H9 (cell line): ENCODE measurements at regions not wholly inside any gene's neighbourhood (a gene's known extent, or its start where the extent isn't known, plus 50 kb on each side); places are given as distances from the start of the nearest gene placed in this dataset.

Experiments
- DNase-seq: peaks from one replicate; pipeline ENCODE4 v3.0.0-alpha.2; 2017
- H2AFZ ChIP-seq: one replicate; pipeline ENCODE4 v1.6.1; 2013; ENCODE audit warnings: mild to moderate bottlenecking, low read length, control low read depth, moderate library complexity
- H2AK5ac ChIP-seq: 2 replicates; pipeline ENCODE4 v1.6.1; 2013; ENCODE audit warnings: low read length, control low read depth, mixed read lengths; ENCODE audit not compliant: insufficient read length
- H2BK120ac ChIP-seq: one replicate; pipeline ENCODE4 v1.6.1; 2013; ENCODE audit warnings: low read depth, mild to moderate bottlenecking, low read length, control low read depth, inconsistent platforms; ENCODE audit not compliant: poor library complexity, severe bottlenecking
- H2BK12ac ChIP-seq: 2 replicates; pipeline ENCODE4 v1.6.1; 2013; ENCODE audit warnings: low read length, control low read depth, mixed read lengths, low read depth; ENCODE audit not compliant: insufficient read length
- H2BK15ac ChIP-seq: 2 replicates; pipeline ENCODE4 v1.6.1; 2013; ENCODE audit warnings: low read depth, low read length, control low read depth
- H2BK20ac ChIP-seq: one replicate; pipeline ENCODE4 v1.6.1; 2013; ENCODE audit warnings: low read depth, mild to moderate bottlenecking, low read length, control low read depth, inconsistent platforms; ENCODE audit not compliant: poor library complexity, severe bottlenecking
- H2BK5ac ChIP-seq: 2 replicates; pipeline ENCODE4 v1.6.1; 2013; ENCODE audit warnings: low read length, control low read depth, mixed read lengths; ENCODE audit not compliant: insufficient read length
- H3K14ac ChIP-seq: 2 replicates; pipeline ENCODE4 v1.6.1; 2013; ENCODE audit warnings: low read length, control low read depth; ENCODE audit not compliant: insufficient read depth
- H3K18ac ChIP-seq: 2 replicates; pipeline ENCODE4 v1.6.1; 2013; ENCODE audit warnings: low read depth, mild to moderate bottlenecking, mixed read lengths, low read length, control low read depth; ENCODE audit not compliant: insufficient read length
- H3K23ac ChIP-seq: 2 replicates; pipeline ENCODE4 v1.6.1; 2013; ENCODE audit warnings: low read length, control low read depth, mixed read lengths, low read depth; ENCODE audit not compliant: insufficient read length
- H3K23me2 ChIP-seq: 2 replicates; pipeline ENCODE4 v1.6.1; 2013; ENCODE audit warnings: low read depth, mild to moderate bottlenecking, mixed read lengths, low read length, control low read depth; ENCODE audit not compliant: insufficient read length, poor library complexity, severe bottlenecking
- H3K27ac ChIP-seq: 2 replicates; pipeline ENCODE4 v1.5.1; 2013; ENCODE audit warnings: low read length, control low read depth, mixed read lengths, low read depth; ENCODE audit not compliant: insufficient read length
- H3K27me3 ChIP-seq: 2 replicates; pipeline ENCODE4 v1.6.1; 2013; ENCODE audit warnings: low read length, control low read depth, inconsistent platforms; ENCODE audit not compliant: insufficient read depth
- H3K4ac ChIP-seq: 2 replicates; pipeline ENCODE4 v1.6.1; 2013; ENCODE audit warnings: low read depth, mild to moderate bottlenecking, control low read depth, inconsistent platforms, low read length, moderate library complexity
- H3K4me1 ChIP-seq: 2 replicates; pipeline ENCODE4 v1.6.1; 2013; ENCODE audit warnings: low read length, control low read depth, inconsistent platforms; ENCODE audit not compliant: insufficient read depth
- H3K4me2 ChIP-seq: 2 replicates; pipeline ENCODE4 v1.6.1; 2013; ENCODE audit warnings: low read length, control low read depth, mixed read lengths; ENCODE audit not compliant: insufficient read length, insufficient read depth
- H3K56ac ChIP-seq: 2 replicates; pipeline ENCODE4 v1.6.1; 2013; ENCODE audit warnings: low read depth, mild to moderate bottlenecking, mixed read lengths, low read length, control low read depth; ENCODE audit not compliant: insufficient read length
- H3K79me1 ChIP-seq: 2 replicates; pipeline ENCODE4 v1.6.1; 2013; ENCODE audit warnings: low read depth, mild to moderate bottlenecking, moderate library complexity, low read length, control low read depth, inconsistent platforms; ENCODE audit not compliant: insufficient read depth, poor library complexity, severe bottlenecking
- H3K79me2 ChIP-seq: 2 replicates; pipeline ENCODE4 v1.6.1; 2013; ENCODE audit warnings: low read length, control low read depth, inconsistent platforms; ENCODE audit not compliant: insufficient read depth
- H3K9ac ChIP-seq: 2 replicates; pipeline ENCODE4 v1.6.1; 2013; ENCODE audit warnings: low read length, control low read depth, mixed read lengths; ENCODE audit not compliant: insufficient read length; ENCODE audit errors: extremely low read depth
- H3K9me3 ChIP-seq: one replicate; pipeline ENCODE4 v1.6.1; 2013; ENCODE audit warnings: low read depth, low read length, inconsistent platforms; ENCODE audit not compliant: control insufficient read depth
- H3T11ph ChIP-seq: one replicate; pipeline ENCODE4 v1.6.1; 2013; ENCODE audit warnings: mild to moderate bottlenecking, low read length, control low read depth, inconsistent platforms
- H4K20me1 ChIP-seq: one replicate; pipeline ENCODE4 v1.6.1; 2013; ENCODE audit not compliant: control insufficient read depth, insufficient read length, insufficient read depth
- H4K5ac ChIP-seq: 2 replicates; pipeline ENCODE4 v1.6.1; 2013; ENCODE audit warnings: low read depth, mild to moderate bottlenecking, mixed read lengths, low read length, control low read depth; ENCODE audit not compliant: insufficient read length
- H4K8ac ChIP-seq: replicated peaks from 2 replicates; pipeline ENCODE4 v1.6.1; 2013; ENCODE audit warnings: low read length, control low read depth, mixed read lengths, low read depth; ENCODE audit not compliant: insufficient read length
- H4K91ac ChIP-seq: 2 replicates; pipeline ENCODE4 v1.6.1; 2013; ENCODE audit warnings: low read depth, mild to moderate bottlenecking, moderate library complexity, mixed read lengths, low read length, control low read depth; ENCODE audit not compliant: insufficient read length
- H3K27ac Mint-ChIP-seq, 3 experiments: 2 replicates in 2 of 3; 3 replicates in 1 of 3; pipeline ENCODE4 v1.8.0; 2020 to 2021; ENCODE audit warnings: mixed read lengths in 3 of 3, mild to moderate bottlenecking in 1 of 3, moderate library complexity in 1 of 3
- H3K27me3 Mint-ChIP-seq: 2 replicates; pipeline ENCODE4 v1.8.0; 2021; ENCODE audit warnings: low read depth, mild to moderate bottlenecking, moderate library complexity, mixed read lengths
- H3K36me3 Mint-ChIP-seq, 3 experiments: 2 replicates in 2 of 3; 3 replicates in 1 of 3; pipeline ENCODE4 v1.8.0; 2020 to 2021; ENCODE audit warnings: low read depth in 3 of 3, mixed read lengths in 3 of 3; ENCODE audit not compliant: insufficient read depth in 1 of 3
- H3K4me1 Mint-ChIP-seq, 2 experiments: 2 replicates each; pipeline ENCODE4 v1.8.0; 2020; ENCODE audit warnings: mixed read lengths in 2 of 2
- H3K4me3 Mint-ChIP-seq, 2 experiments: 2 replicates in 1 of 2; 3 replicates in 1 of 2; pipeline ENCODE4 v1.8.0; 2020 to 2021; ENCODE audit warnings: mild to moderate bottlenecking in 2 of 2, mixed read lengths in 2 of 2, moderate library complexity in 1 of 2
- H3K9me3 Mint-ChIP-seq, 2 experiments: 2 replicates in 1 of 2; 3 replicates in 1 of 2; pipeline ENCODE4 v1.8.0; 2020; ENCODE audit warnings: mild to moderate bottlenecking in 2 of 2, mixed read lengths in 2 of 2, moderate library complexity in 1 of 2
- CTCF ChIP-seq: fragments of 200-600 bp; sonication (generic); conservative IDR thresholded peaks from 3 replicates; pipeline ENCODE4 v1.8.0; 2021; ENCODE audit warnings: antibody characterized with exemption, mild to moderate bottlenecking
- WGBS: extraction: QIAGEN DNeasy Blood & Tissue Kit; methylation state at CpG from one replicate; pipeline ENCODE4 v1.1.7; 2013; ENCODE audit warnings: missing lambda C conversion rate, low lambda C conversion rate, mixed read lengths; ENCODE audit not compliant: insufficient read length; ENCODE audit errors: extremely low coverage; 5-methylcytosine and 5-hydroxymethylcytosine counted together

GRCh38 chr10:91082447-91082846 is 138.0 kb upstream of the PCGF5 start:
- no peak overlapping the region for H3K4me2 ChIP-seq
- no peaks in the 10 kb centered on the region for H3K36me3 Mint-ChIP-seq

More at GRCh38 chr10:91082447-91082846, 138.0 kb upstream of the PCGF5 start:
- no peak overlapping the region for H3K27ac ChIP-seq
- no peaks in the 10 kb centered on the region for H3K23me2 ChIP-seq
- no peak for TF ChIP-seq CTCF
- H3T11ph ChIP-seq = no peak overlapping the region
- no CpG with 5 or more reads among the region's 7 CpGs for WGBS
- H3K4me1 ChIP-seq = no peaks in the 10 kb centered on the region
- no peak overlapping the region for H2BK20ac ChIP-seq
- H3K79me2 ChIP-seq = no peaks in the 10 kb centered on the region
- H3K14ac ChIP-seq = no peak overlapping the region
- H4K20me1 ChIP-seq = no peaks in the 10 kb centered on the region
- H4K5ac ChIP-seq = no peak overlapping the region
- H3K9ac ChIP-seq = no peak overlapping the region
- H2BK5ac ChIP-seq = no peak overlapping the region
- no peak overlapping the region for H2BK15ac ChIP-seq
- Mint-ChIP-seq H3K27me3 (peaks cover 6% of the 10 kb centered on the region), H3K4me3 (no peak overlapping the region), H3K27ac (peak overlapping the region in 1 of 3 experiments; percentile 32; a peak in 2 of 7 replicates), H3K9me3 (no peaks in the 10 kb centered on the region), H3K4me1 (peaks cover 6 to 7% of the 10 kb centered on the region in 2 experiments; a peak in 3 of 4 replicates)
- no peak overlapping the region for H3K56ac ChIP-seq
- H3K27me3 ChIP-seq = no peaks in the 10 kb centered on the region
- no peak overlapping the region for H3K4ac ChIP-seq
- no peak overlapping the region for H3K18ac ChIP-seq
- H2AFZ ChIP-seq = no peak overlapping the region
- H3K23ac ChIP-seq = no peak overlapping the region
- no peak for DNase-seq
- no peaks in the 10 kb centered on the region for H3K79me1 ChIP-seq
- H2AK5ac ChIP-seq = no peak overlapping the region
- H2BK12ac ChIP-seq = no peak overlapping the region
- no peak overlapping the region for H4K8ac ChIP-seq
- no peaks in the 10 kb centered on the region for H3K9me3 ChIP-seq
- H4K91ac ChIP-seq = no peak overlapping the region
- H2BK120ac ChIP-seq = no peak overlapping the region
